HG02943 (cell line): ENCODE measurements at regions not wholly inside any gene's neighbourhood (a gene's known extent, or its start where the extent isn't known, plus 50 kb on each side); places are given as distances from the start of the nearest gene placed in this dataset.

ENCODE experiments used
- ATAC-seq: cut with Tn5 transposase; IDR thresholded peaks from one replicate; pipeline ENCODE4 v1.9.1; 2021; ENCODE audit warnings: mild to moderate bottlenecking, low read depth, moderate library complexity; ENCODE audit not compliant: unreplicated experiment

- no peak for ATAC-seq
Measured at GRCh38 chr1:94650301-94650700, 108.7 kb upstream of the F3 start.

GRCh38 chr1:94648225-94649007 lies 106.9 kb upstream of the F3 start:
- no peak for ATAC-seq

GRCh38 chr1:94646786-94647555 lies 105.4 kb upstream of the F3 start:
- ATAC-seq, result no peak

GRCh38 chr1:94646141-94646643 lies 104.6 kb upstream of the F3 start:
- ATAC-seq, result no peak

DNA sequence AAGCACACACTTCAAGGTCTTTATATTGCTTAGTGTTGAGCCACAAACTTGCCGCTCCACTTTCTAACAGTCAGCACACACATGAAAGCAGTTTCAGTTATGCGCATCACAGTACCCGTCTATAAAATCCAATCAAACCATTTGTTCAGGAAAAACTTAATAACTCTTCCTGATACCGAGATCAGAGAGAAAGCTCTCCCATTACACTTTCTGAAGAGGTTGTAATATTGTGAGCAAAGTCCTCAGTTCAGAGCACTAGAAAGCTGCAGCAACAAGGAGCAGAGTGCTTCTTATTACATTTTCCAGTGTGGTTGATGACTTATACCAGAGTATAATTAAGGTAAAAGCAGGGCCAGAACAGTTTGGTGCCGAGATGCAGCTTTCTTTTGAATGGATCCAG lies 102.8 kb upstream of the F3 start:
- ATAC-seq, result no peak

- no peak for ATAC-seq
Measured at GRCh38 chr1:94643819-94644218, 102.3 kb upstream of the F3 start.

DNA sequence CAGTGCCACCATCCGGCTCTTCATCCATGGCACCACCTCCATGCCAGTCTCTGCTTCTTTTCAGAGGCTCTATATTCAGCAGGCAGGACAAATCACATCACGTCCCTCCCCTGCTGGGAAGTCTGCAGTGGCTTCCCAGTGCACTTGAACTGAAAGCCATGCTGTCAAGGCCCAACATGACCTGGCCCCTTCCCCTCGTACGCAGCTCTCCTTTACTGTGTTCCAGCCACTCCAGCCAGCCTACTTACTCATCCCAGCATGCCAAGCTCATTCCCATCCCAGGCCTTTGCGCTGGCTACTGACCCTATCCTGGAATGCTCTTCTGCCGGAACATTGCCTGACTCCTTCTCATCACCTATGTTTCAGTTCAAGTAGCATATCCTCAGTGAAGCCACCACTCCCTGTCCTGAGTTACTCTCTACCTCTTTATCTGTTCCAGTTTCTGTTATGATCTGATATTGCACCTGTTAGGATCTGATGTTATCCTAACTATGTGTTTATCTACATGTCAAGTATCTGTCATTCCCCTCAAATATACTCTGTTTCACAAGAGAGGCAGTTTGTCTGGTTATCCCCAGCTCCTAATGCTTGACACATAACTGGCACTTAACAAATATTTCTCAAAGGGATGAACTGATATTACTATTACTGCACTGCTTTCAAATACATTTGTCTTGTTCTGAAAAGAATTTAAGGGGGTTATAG lies 101.2 kb upstream of the F3 start:
- ATAC-seq, result no peak

DNA sequence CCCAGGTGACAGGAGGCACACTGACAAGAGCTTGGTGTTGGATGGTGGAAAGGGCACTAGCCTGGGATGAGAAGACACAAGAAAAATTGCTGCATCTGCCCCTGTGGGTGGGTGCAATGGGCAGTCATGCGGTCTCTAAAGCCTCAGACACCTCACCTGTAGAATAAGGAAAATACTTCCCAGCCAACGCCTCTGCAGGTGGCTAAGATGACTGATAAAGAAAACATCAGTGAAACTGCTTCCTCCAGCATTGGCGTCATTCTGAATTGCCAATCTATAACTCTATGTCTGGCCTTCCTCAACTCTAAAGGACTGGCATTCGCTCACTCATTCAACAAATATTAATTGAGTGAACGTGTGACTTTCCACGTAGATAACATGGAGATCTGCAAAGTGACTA lies 100.4 kb upstream of the F3 start:
- no peak for ATAC-seq

GRCh38 chr1:94640125-94640524 lies 98.6 kb upstream of the F3 start:
- no peak for ATAC-seq

- ATAC-seq, result no peak
Measured at GRCh38 chr1:94637121-94637520, 95.6 kb upstream of the F3 start.

DNA sequence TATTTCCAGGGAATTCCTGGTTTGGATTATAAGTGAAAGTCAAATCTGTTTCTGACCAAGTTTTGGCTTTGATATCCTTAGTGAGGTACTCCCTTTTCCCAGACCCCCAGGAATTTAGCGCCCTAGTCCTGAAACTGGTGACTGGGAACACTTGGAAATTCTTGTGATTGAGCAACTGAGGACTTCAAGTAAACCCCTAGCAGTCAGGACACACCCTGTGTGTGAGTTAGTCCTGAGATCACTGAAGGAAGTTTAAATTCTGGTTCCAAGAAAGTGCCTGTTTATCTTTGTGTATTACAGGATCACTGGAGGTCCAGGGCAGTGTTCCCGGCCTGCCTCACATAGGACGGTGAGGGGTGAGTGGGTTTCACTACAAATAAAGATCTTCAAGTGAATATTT lies 95.1 kb upstream of the F3 start:
- no peak for ATAC-seq

GRCh38 chr1:94636100-94636499 lies 94.5 kb upstream of the F3 start:
- ATAC-seq, result no peak

- ATAC-seq, result no peak
Measured at GRCh38 chr1:94634977-94635416, 93.4 kb upstream of the F3 start.

- no peak for ATAC-seq
Measured at GRCh38 chr1:94633051-94633450, 91.5 kb upstream of the F3 start.

DNA sequence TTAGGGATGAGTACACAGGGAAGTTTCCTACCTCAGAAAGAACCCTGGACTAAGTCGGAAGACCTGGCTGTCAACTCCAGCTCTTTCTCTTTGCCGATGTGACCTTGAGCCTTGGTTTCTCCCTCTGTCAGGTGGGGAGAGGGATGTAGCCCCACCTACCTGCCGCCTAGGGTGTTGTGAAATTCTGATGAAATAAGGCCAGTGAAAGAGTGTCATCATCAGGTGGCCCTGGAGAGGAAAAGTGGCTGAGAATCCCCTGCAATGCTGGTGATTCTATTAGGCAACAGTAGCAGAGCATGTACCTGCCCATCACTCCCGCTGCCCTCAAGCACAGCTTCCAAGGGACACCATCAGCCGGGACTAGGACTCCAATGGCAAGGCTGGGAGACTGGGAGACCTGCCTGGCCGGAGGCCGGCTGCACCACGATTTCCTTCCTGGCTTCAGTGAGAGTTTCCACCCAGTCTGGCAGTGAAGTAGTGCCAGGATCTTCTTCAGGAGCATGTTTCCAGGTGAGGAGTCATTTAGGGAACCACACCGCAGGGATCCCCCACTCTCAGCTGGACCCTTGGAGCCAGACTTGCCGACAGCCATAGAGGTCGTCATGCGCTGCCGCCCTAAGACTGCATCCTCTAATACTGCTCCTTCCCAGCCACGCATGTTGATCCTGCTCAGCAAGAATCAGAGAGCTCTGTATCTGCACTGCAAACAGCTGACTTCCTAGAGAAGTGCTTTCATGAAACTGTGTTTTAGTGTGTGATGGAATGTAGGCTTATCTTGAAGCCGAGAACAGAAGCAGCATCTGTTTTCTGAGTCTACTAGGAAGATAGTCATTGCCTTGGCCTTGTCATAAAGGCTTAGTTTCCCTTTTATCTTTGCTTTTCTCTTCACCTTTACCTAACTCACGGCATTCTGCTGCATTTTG lies 88.0 kb upstream of the F3 start:
- ATAC-seq, result no peak

DNA sequence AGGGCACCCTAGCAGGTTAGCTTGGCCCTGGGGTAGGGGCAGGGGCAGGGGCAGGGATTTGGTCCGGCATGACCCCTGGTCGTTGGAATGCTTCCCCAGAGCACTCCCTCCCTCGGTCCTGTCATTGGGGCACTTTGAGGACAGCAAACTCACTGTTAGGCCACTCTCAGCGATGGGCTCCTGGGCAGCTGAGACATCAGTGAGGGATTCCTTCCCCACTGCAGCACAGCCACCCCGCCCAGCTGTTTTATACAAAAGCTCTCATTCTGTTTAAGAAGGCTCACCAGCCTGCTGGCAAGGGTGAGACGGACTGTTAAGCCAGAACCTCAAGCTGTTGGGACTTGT lies 86.9 kb upstream of the F3 start:
- no peak for ATAC-seq

- no peak for ATAC-seq
Measured at GRCh38 chr1:94627771-94628498, 86.4 kb upstream of the F3 start.

DNA sequence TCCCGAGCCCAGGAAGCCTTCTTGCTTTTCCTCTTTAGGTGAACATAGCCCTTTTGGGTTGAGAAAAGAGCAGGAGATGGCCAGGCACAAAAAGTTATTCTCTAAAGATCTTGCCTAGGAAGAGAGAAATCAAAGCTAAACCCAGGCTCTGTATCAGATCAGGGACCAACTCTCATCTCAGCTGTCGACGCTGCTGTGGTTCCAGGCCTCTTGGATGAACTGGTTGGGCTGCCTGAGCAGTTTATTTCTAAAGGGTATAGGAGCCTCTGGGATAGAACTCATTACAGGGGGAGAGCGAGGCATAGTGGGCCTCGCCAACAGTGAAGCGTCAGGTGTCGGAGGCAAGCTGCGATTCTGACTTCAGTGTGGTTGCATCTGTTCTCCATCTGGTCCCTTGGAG lies 82.6 kb upstream of the F3 start:
- no peak for ATAC-seq

GRCh38 chr1:94623560-94624148 lies 82.1 kb upstream of the F3 start:
- ATAC-seq, result no peak
